Glutamatergic neuron (in vitro differentiated cells): ENCODE measurements at regions not wholly inside any gene's neighbourhood (a gene's known extent, or its start where the extent isn't known, plus 50 kb on each side); places are given as distances from the start of the nearest gene placed in this dataset.

ENCODE experiments used
- DNase-seq: peaks from one replicate; pipeline ENCODE4 v3.0.0; 2022
- H3K27ac Mint-ChIP-seq: one replicate; pipeline ENCODE4 v1.8.0; 2020; ENCODE audit warnings: mild to moderate bottlenecking, mixed read lengths, inconsistent platforms; ENCODE audit not compliant: unreplicated experiment
- H3K27me3 Mint-ChIP-seq: one replicate; pipeline ENCODE4 v1.8.0; 2020; ENCODE audit warnings: mild to moderate bottlenecking, moderate library complexity, mixed read lengths, inconsistent platforms; ENCODE audit not compliant: unreplicated experiment
- H3K36me3 Mint-ChIP-seq: one replicate; pipeline ENCODE4 v1.8.0; 2020; ENCODE audit warnings: mild to moderate bottlenecking, mixed read lengths, inconsistent platforms; ENCODE audit not compliant: unreplicated experiment
- H3K4me1 Mint-ChIP-seq: one replicate; pipeline ENCODE4 v1.8.0; 2020; ENCODE audit warnings: mild to moderate bottlenecking, low read depth, mixed read lengths, inconsistent platforms; ENCODE audit not compliant: unreplicated experiment
- H3K4me3 Mint-ChIP-seq: one replicate; pipeline ENCODE4 v1.8.0; 2020; ENCODE audit warnings: mild to moderate bottlenecking, mixed read lengths, inconsistent platforms; ENCODE audit not compliant: unreplicated experiment
- H3K9me3 Mint-ChIP-seq: one replicate; pipeline ENCODE4 v1.8.0; 2020; ENCODE audit warnings: mild to moderate bottlenecking, moderate library complexity, mixed read lengths, inconsistent platforms; ENCODE audit not compliant: unreplicated experiment
- TF ChIP-seq, protein P1 (sequence below): fragments of 200-600 bp; sonication (generic); IDR thresholded peaks from one replicate; pipeline ENCODE4 v1.5.0; 2021; ENCODE audit not compliant: partially characterized antibody, unreplicated experiment

DNA sequence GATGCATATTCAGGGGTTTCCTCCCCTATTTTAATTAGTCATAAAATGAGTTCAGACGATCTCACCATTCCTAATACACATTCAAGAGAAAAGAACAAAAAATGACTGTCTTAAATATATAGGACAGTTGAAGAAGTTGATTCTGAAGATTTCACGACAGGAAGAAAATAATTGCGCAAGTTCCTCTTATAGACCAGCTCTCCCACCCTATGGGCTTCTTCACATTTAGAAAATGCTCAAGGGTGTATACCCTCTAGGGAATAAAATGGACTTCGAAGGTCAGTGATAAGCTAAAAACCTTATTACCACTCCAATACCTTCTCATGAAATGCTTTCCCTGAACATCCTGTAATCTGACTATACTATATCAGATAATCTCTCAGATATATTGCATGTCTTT is 149.2 kb upstream of the TEX13C start:
- Mint-ChIP-seq H3K4me1 (no peaks in the 10 kb centered on the region), H3K27me3 (no peaks in the 10 kb centered on the region), H3K36me3 (no peaks in the 10 kb centered on the region), H3K27ac (no peak overlapping the region), H3K4me3 (no peak overlapping the region), H3K9me3 (no peaks in the 10 kb centered on the region)
- no peak for DNase-seq
- TF ChIP-seq, protein P1, sequence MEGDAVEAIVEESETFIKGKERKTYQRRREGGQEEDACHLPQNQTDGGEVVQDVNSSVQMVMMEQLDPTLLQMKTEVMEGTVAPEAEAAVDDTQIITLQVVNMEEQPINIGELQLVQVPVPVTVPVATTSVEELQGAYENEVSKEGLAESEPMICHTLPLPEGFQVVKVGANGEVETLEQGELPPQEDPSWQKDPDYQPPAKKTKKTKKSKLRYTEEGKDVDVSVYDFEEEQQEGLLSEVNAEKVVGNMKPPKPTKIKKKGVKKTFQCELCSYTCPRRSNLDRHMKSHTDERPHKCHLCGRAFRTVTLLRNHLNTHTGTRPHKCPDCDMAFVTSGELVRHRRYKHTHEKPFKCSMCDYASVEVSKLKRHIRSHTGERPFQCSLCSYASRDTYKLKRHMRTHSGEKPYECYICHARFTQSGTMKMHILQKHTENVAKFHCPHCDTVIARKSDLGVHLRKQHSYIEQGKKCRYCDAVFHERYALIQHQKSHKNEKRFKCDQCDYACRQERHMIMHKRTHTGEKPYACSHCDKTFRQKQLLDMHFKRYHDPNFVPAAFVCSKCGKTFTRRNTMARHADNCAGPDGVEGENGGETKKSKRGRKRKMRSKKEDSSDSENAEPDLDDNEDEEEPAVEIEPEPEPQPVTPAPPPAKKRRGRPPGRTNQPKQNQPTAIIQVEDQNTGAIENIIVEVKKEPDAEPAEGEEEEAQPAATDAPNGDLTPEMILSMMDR: no peak

DNA sequence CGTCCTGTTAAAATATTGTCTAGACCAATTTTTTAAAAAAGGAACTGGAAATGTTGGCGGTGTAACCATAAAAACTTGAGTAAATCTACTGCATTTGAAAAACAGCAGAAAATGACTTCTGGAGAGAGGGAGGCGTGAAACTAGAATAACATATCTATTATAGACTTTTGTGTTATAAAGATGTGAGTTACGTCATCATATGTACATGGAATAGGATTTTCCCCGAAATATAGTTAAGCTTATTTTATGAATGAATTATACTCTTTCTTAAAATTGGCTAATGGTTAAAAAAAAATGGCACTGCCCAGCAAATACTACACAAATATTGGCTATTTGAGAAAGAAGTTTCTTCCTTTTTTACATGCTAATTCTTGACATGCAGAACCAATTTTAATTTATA is 147.1 kb upstream of the TEX13C start:
- Mint-ChIP-seq H3K27me3 (no peaks in the 10 kb centered on the region), H3K27ac (no peak overlapping the region), H3K9me3 (no peaks in the 10 kb centered on the region), H3K36me3 (no peaks in the 10 kb centered on the region), H3K4me1 (no peaks in the 10 kb centered on the region), H3K4me3 (no peak overlapping the region)
- no peak for DNase-seq
- TF ChIP-seq, protein P1: no peak

DNA sequence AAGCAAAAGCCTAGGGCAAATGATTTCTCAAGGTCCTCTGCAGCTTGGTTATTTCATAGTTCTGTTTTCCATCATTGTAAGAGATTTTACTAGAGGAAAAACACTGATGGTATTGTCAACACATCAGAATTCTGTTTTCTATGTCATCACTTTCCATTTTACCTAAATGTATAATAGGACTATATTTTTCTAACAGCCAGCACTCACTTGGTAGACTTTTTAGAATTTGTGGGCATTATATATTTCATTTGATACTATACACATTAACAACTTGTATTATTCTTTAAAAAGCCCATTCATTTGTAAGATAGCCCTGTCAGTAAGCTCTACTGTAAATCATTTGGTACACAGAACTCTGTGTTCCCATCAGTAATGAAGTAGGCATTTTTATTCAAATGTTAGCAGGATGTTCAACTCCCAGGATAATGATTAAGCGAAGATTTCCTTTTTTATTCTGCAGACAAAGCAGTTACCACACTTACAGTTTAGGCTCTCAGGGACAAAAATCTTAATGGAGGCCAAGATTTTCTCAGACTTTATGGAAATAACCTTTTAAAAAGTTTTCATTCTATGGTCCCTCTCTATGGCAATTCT is 143.6 kb upstream of the TEX13C start:
- Mint-ChIP-seq H3K4me1 (no peaks in the 10 kb centered on the region), H3K4me3 (no peak overlapping the region), H3K27ac (no peak overlapping the region), H3K9me3 (no peaks in the 10 kb centered on the region), H3K36me3 (no peaks in the 10 kb centered on the region), H3K27me3 (no peaks in the 10 kb centered on the region)
- TF ChIP-seq, protein P1: no peak
- no peak for DNase-seq

DNA sequence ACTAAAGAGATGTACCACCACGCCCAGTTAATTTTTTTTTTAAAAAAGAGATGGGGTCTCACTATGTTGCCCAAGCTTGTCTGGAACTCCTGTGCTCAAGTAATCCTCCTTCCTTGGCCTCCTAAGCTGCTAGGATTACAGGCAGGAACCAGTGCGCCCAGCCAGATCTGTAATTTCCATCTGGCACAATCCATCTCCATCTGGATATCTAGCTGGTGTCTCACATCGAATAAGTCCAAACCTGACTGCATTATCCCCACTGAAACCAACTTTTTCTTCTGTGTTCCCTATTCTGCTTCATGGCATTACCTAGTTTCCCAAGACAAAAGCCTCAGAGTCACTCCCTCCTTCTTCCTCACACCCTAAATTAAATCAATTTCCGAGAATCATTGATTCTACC is 125.8 kb upstream of the TEX13C start:
- Mint-ChIP-seq H3K4me1 (no peaks in the 10 kb centered on the region), H3K36me3 (no peaks in the 10 kb centered on the region), H3K27ac (no peak overlapping the region), H3K27me3 (no peaks in the 10 kb centered on the region), H3K4me3 (peak overlapping the region; percentile 44), H3K9me3 (no peaks in the 10 kb centered on the region)
- no peak for DNase-seq
- TF ChIP-seq, protein P1: no peak

DNA sequence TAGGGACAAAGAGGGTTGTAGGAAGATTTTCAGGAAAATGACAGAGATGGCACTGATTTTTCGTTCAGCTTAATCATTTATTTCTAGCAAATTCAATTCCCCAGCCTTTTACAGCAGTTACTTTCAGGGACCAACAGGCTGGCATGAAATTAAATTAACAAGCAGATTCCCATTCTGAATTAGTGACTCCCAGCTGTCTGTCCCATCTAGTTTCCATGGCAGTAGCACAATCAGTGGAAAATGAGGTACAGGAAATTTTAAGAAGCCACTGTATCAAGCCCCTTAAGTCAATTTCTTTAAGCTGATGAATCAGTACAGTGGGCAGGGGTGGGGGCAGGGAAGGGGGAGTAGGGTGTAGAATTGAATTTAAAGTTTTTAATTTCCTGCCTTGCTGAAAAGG is 121.1 kb upstream of the TEX13C start:
- H3K27ac Mint-ChIP-seq: no peak overlapping the region
- no peaks in the 10 kb centered on the region for H3K9me3 Mint-ChIP-seq
- DNase-seq: no peak
- TF ChIP-seq, protein P1: no peak
- no peaks in the 10 kb centered on the region for H3K36me3 Mint-ChIP-seq
- no peak overlapping the region for H3K4me3 Mint-ChIP-seq
- H3K27me3 Mint-ChIP-seq: no peaks in the 10 kb centered on the region
- no peaks in the 10 kb centered on the region for H3K4me1 Mint-ChIP-seq
